Chondrocyte (in vitro differentiated cells): ENCODE measurements at regions not wholly inside any gene's neighbourhood (a gene's known extent, or its start where the extent isn't known, plus 50 kb on each side); places are given as distances from the start of the nearest gene placed in this dataset.

Experiments
- DNase-seq: peaks from one replicate; pipeline ENCODE4 v3.0.0; 2021; ENCODE audit warnings: mixed read lengths, low spot score
- H3K27ac Mint-ChIP-seq: one replicate; pipeline ENCODE4 v1.8.0; 2021; ENCODE audit warnings: mild to moderate bottlenecking, moderate library complexity, mixed read lengths; ENCODE audit not compliant: unreplicated experiment
- H3K27me3 Mint-ChIP-seq: 2 replicates; pipeline ENCODE4 v1.8.0; 2021; ENCODE audit warnings: low read depth, mixed read lengths
- H3K36me3 Mint-ChIP-seq: 2 replicates; pipeline ENCODE4 v1.8.0; 2021; ENCODE audit warnings: low read depth, mixed read lengths
- H3K4me1 Mint-ChIP-seq: 2 replicates; pipeline ENCODE4 v1.8.0; 2021; ENCODE audit warnings: low read depth, mild to moderate bottlenecking, mixed read lengths
- H3K4me3 Mint-ChIP-seq: one replicate; pipeline ENCODE4 v1.8.0; 2021; ENCODE audit warnings: mild to moderate bottlenecking, moderate library complexity, mixed read lengths; ENCODE audit not compliant: unreplicated experiment
- H3K9me3 Mint-ChIP-seq: 2 replicates; pipeline ENCODE4 v1.8.0; 2021; ENCODE audit warnings: low read depth, mixed read lengths
- TF ChIP-seq, protein P1 (sequence below): fragments of 200-600 bp; sonication (generic); IDR thresholded peaks from 2 replicates; pipeline ENCODE4 v1.5.0; 2021; ENCODE audit warnings: antibody characterized with exemption, mild to moderate bottlenecking, moderate library complexity

DNA sequence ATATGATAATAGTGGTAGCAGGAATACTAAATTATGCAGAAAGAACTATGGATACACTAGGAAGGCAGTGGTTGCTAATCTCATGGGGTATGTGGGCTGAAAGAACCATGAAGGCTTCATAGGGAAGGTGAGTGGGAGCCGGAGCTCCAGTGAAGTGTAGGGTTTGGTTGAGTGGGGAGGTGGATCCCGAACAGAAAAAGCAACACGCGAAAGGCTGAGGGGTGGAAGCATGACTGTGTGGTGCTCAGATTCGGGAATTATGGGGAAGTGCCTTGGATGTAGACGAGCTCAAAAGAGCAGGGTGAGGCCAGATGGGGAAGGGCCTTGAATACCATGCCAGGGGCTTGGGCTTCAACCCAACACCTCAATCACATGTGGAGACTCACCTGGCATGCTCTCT, 715.1 kb downstream of the TYW1 start:
- Mint-ChIP-seq H3K27ac (no peak overlapping the region), H3K9me3 (peaks cover 13% of the 10 kb centered on the region), H3K27me3 (no peaks in the 10 kb centered on the region), H3K4me3 (no peak overlapping the region), H3K4me1 (no peaks in the 10 kb centered on the region), H3K36me3 (no peaks in the 10 kb centered on the region)
- TF ChIP-seq, protein P1, sequence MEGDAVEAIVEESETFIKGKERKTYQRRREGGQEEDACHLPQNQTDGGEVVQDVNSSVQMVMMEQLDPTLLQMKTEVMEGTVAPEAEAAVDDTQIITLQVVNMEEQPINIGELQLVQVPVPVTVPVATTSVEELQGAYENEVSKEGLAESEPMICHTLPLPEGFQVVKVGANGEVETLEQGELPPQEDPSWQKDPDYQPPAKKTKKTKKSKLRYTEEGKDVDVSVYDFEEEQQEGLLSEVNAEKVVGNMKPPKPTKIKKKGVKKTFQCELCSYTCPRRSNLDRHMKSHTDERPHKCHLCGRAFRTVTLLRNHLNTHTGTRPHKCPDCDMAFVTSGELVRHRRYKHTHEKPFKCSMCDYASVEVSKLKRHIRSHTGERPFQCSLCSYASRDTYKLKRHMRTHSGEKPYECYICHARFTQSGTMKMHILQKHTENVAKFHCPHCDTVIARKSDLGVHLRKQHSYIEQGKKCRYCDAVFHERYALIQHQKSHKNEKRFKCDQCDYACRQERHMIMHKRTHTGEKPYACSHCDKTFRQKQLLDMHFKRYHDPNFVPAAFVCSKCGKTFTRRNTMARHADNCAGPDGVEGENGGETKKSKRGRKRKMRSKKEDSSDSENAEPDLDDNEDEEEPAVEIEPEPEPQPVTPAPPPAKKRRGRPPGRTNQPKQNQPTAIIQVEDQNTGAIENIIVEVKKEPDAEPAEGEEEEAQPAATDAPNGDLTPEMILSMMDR = no peak
- no peak for DNase-seq

DNA sequence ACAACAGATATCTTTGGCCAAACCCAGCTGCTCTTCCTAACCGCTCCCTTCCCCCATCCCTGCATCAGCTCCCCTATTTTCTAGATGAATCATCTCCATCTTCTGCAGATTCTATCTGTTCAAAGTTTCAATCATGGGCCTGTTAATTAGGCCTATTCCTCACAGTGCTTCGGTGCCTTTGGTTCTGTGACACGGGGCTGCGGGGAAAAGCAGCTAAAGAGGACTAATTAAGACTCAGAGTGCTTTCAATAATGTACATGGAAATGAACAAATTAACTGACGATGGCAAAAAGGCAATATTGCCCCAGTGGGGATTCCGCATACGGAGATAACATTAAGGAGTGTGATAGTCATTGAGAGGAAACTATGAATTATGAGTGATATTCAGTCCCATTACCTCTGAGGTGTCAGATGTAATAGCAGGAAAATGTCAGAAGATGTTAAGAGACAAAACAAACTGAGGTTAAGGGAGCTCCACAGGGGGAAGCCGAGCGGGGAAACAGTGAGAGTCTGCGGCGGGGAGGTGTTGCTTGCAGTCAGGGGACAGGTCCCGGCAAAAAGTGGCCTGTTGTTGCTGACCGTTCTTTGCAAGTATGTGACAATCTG, 716.9 kb downstream of the TYW1 start:
- H3K9me3 Mint-ChIP-seq = peaks cover 13% of the 10 kb centered on the region
- H3K27ac Mint-ChIP-seq = no peak overlapping the region
- no peaks in the 10 kb centered on the region for H3K4me1 Mint-ChIP-seq
- no peaks in the 10 kb centered on the region for H3K27me3 Mint-ChIP-seq
- TF ChIP-seq, protein P1 = no peak
- H3K4me3 Mint-ChIP-seq = no peak overlapping the region
- DNase-seq = no peak
- H3K36me3 Mint-ChIP-seq = no peaks in the 10 kb centered on the region

GRCh38 chr7:67716729-67717128, 720.1 kb downstream of the TYW1 start:
- TF ChIP-seq, protein P1 = no peak

GRCh38 chr7:67723591-67723990, 727.0 kb downstream of the TYW1 start:
- no peak overlapping the region for H3K4me3 Mint-ChIP-seq

More at GRCh38 chr7:67716729-67717128, 720.1 kb downstream of the TYW1 start:
- Mint-ChIP-seq H3K27me3 (no peaks in the 10 kb centered on the region), H3K4me3 (no peak overlapping the region), H3K4me1 (no peaks in the 10 kb centered on the region), H3K27ac (no peak overlapping the region), H3K9me3 (peaks cover under 1% of the 10 kb centered on the region), H3K36me3 (no peaks in the 10 kb centered on the region)
- DNase-seq = no peak

DNA sequence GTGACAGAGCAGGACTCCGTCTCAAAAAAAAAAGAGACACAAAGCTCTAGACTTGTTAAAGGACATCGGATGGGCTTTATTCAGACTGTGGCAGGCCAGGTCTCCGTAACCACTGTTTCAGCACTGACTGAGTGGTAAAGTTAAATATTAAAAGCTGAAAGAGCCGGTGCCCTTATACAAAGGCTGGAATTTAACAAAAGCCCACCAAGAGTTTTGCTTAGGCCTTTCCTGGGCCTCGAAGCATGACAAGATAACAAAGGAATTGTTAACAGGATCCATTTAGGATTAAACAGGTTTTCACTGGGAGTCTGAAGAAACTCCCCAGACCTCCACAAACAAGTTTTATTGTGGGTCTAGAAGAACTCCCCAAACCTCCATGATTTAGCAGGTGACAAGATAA, 727.8 kb downstream of the TYW1 start:
- H3K4me3 Mint-ChIP-seq = no peak overlapping the region
- peaks cover 5% of the 10 kb centered on the region for H3K9me3 Mint-ChIP-seq
- no peak for DNase-seq
- H3K27ac Mint-ChIP-seq = no peak overlapping the region
- no peaks in the 10 kb centered on the region for H3K4me1 Mint-ChIP-seq
- H3K27me3 Mint-ChIP-seq = peaks cover 5% of the 10 kb centered on the region
- TF ChIP-seq, protein P1 = no peak
- H3K36me3 Mint-ChIP-seq = no peaks in the 10 kb centered on the region

More at GRCh38 chr7:67723591-67723990, 727.0 kb downstream of the TYW1 start:
- Mint-ChIP-seq H3K4me1 (no peaks in the 10 kb centered on the region), H3K27me3 (no peaks in the 10 kb centered on the region), H3K36me3 (no peaks in the 10 kb centered on the region), H3K27ac (no peak overlapping the region), H3K9me3 (peaks cover 5% of the 10 kb centered on the region)
- DNase-seq = no peak
- TF ChIP-seq, protein P1 = no peak
